HepG2 (cell line): ENCODE measurements at regions not wholly inside any gene's neighbourhood (a gene's known extent, or its start where the extent isn't known, plus 50 kb on each side); places are given as distances from the start of the nearest gene placed in this dataset.
A peak's percentile ranks its signal among the peaks of the same experiment; 100 is the strongest.

ENCODE experiments used
- ATM ChIP-seq: fragments of 450-650 bp; IDR thresholded peaks from 2 replicates; pipeline ENCODE4 v1.7.1; 2017; ENCODE audit warnings: mild to moderate bottlenecking, borderline replicate concordance
- BHLHE40 ChIP-seq: IDR thresholded peaks from 2 replicates; pipeline ENCODE4 v1.6.1; 2011; ENCODE audit warnings: low read length, improper control_type of control experiment
- CCDC6 ChIP-seq: sonication (generic); formaldehyde crosslinking; IDR thresholded peaks from 2 replicates; pipeline ENCODE4 v1.8.1; 2022; ENCODE audit warnings: mild to moderate bottlenecking, missing genetic modification reagents, moderate library complexity
- CENPBD1 ChIP-seq: sonication (generic); formaldehyde crosslinking; IDR thresholded peaks from 2 replicates; pipeline ENCODE4 v1.8.0; 2022; ENCODE audit warnings: missing genetic modification reagents, low read depth, mild to moderate bottlenecking, borderline replicate concordance
- ELF4 ChIP-seq: sonication (generic); formaldehyde crosslinking; IDR thresholded peaks from 2 replicates; pipeline ENCODE4 v1.5.0; 2020; ENCODE audit warnings: missing genetic modification reagents, mild to moderate bottlenecking, moderate library complexity, borderline replicate concordance
- HDAC2 ChIP-seq: sonication (generic); formaldehyde crosslinking; IDR thresholded peaks from 2 replicates; pipeline ENCODE4 v1.4.0; 2020; ENCODE audit warnings: missing genetic modification reagents
- HNRNPUL1 ChIP-seq: fragments of 200-400 bp; formaldehyde crosslinking; IDR thresholded peaks from 2 replicates; pipeline ENCODE4 v1.6.1; 2017; ENCODE audit warnings: low read depth, mild to moderate bottlenecking, low read length, moderate library complexity
- PAX8 ChIP-seq: sonication (generic); formaldehyde crosslinking; IDR thresholded peaks from 2 replicates; pipeline ENCODE4 v1.8.0; 2022; ENCODE audit warnings: mild to moderate bottlenecking, missing genetic modification reagents, borderline replicate concordance
- PHF21A ChIP-seq: sonication (generic); formaldehyde crosslinking; IDR thresholded peaks from 2 replicates; pipeline ENCODE4 v1.5.0; 2020; ENCODE audit warnings: mild to moderate bottlenecking, missing genetic modification reagents
- RARG ChIP-seq: sonication (generic); formaldehyde crosslinking; IDR thresholded peaks from 2 replicates; pipeline ENCODE4 v1.4.0; 2020; ENCODE audit warnings: low read depth, mild to moderate bottlenecking, missing genetic modification reagents
- SNAPC2 ChIP-seq: sonication (generic); formaldehyde crosslinking; IDR thresholded peaks from 2 replicates; pipeline ENCODE4 v1.8.1; 2022; ENCODE audit warnings: mild to moderate bottlenecking, missing genetic modification reagents
- ZBTB34 ChIP-seq: sonication (generic); formaldehyde crosslinking; IDR thresholded peaks from 2 replicates; pipeline ENCODE4 v1.8.0; 2022; ENCODE audit warnings: mild to moderate bottlenecking, missing genetic modification reagents
- ZBTB37 ChIP-seq: sonication (generic); formaldehyde crosslinking; IDR thresholded peaks from 2 replicates; pipeline ENCODE4 v1.4.0; 2020; ENCODE audit warnings: mild to moderate bottlenecking, missing genetic modification reagents
- ZBTB46 ChIP-seq: sonication (generic); formaldehyde crosslinking; IDR thresholded peaks from 2 replicates; pipeline ENCODE4 v1.4.0; 2020; ENCODE audit warnings: mild to moderate bottlenecking, missing genetic modification reagents, borderline replicate concordance
- ZMYM2 ChIP-seq: sonication (generic); formaldehyde crosslinking; IDR thresholded peaks from 2 replicates; pipeline ENCODE4 v1.8.0; 2022; ENCODE audit warnings: mild to moderate bottlenecking, missing genetic modification reagents
- ZNF430 ChIP-seq: sonication (generic); formaldehyde crosslinking; IDR thresholded peaks from 2 replicates; pipeline ENCODE4 v1.9.0; 2021; ENCODE audit warnings: mild to moderate bottlenecking, missing genetic modification reagents
- ZNF549 ChIP-seq: sonication (generic); formaldehyde crosslinking; IDR thresholded peaks from 2 replicates; pipeline ENCODE4 v1.5.0; 2020; ENCODE audit warnings: missing genetic modification reagents
- ZNF703 ChIP-seq: sonication (generic); formaldehyde crosslinking; IDR thresholded peaks from 2 replicates; pipeline ENCODE4 v1.5.1; 2020; ENCODE audit warnings: missing genetic modification reagents, mild to moderate bottlenecking, moderate library complexity, borderline replicate concordance
- ZNF724P ChIP-seq: sonication (generic); formaldehyde crosslinking; IDR thresholded peaks from 2 replicates; pipeline ENCODE4 v1.8.0; 2022; ENCODE audit warnings: missing genetic modification reagents, borderline replicate concordance
- TF ChIP-seq, protein P1 (sequence below): fragments of 450-650 bp; IDR thresholded peaks from 2 replicates; pipeline ENCODE4 v1.6.1; 2016
- TF ChIP-seq, protein P2 (sequence below): sonication (generic); formaldehyde crosslinking; IDR thresholded peaks from 2 replicates; pipeline ENCODE4 v1.4.0; 2020; ENCODE audit warnings: mild to moderate bottlenecking, low read depth, missing genetic modification reagents

- TF ChIP-seq, protein P1, sequence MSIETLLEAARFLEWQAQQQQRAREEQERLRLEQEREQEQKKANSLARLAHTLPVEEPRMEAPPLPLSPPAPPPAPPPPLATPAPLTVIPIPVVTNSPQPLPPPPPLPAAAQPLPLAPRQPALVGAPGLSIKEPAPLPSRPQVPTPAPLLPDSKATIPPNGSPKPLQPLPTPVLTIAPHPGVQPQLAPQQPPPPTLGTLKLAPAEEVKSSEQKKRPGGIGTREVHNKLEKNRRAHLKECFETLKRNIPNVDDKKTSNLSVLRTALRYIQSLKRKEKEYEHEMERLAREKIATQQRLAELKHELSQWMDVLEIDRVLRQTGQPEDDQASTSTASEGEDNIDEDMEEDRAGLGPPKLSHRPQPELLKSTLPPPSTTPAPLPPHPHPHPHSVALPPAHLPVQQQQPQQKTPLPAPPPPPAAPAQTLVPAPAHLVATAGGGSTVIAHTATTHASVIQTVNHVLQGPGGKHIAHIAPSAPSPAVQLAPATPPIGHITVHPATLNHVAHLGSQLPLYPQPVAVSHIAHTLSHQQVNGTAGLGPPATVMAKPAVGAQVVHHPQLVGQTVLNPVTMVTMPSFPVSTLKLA = peak; percentile 71; the same call in 1 of the 2 replicates
- TF ChIP-seq, protein P2, sequence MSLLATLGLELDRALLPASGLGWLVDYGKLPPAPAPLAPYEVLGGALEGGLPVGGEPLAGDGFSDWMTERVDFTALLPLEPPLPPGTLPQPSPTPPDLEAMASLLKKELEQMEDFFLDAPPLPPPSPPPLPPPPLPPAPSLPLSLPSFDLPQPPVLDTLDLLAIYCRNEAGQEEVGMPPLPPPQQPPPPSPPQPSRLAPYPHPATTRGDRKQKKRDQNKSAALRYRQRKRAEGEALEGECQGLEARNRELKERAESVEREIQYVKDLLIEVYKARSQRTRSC = 0 out of 2 replicates have a peak, but pooled peaks have one; percentile 50
- TF ChIP-seq SNAPC2 (CRISPR knock-in tag) = peak; percentile 71; the same call in 1 of the 2 replicates
- no peak for TF ChIP-seq PAX8 (CRISPR knock-in tag)
- TF ChIP-seq CCDC6 = peak; percentile 80; the same call in 1 of the 2 replicates
- peak; percentile 20; the same call in 1 of the 2 replicates for TF ChIP-seq RARG (CRISPR knock-in tag)
- peak; percentile 21; the same call in 1 of the 2 replicates for TF ChIP-seq ZBTB34 (CRISPR knock-in tag)
- TF ChIP-seq PHF21A (CRISPR knock-in tag) = no peak; the same call in 1 of the 2 replicates
- TF ChIP-seq ZNF703 (CRISPR knock-in tag) = no peak
- no peak for TF ChIP-seq ZBTB46 (CRISPR knock-in tag)
- peak; percentile 39; the same call in 1 of the 2 replicates for TF ChIP-seq HDAC2 (CRISPR knock-in tag)
- no peak for TF ChIP-seq ATM
- TF ChIP-seq CENPBD1 = no peak
- no peak for TF ChIP-seq HNRNPUL1
- TF ChIP-seq ZBTB37 (CRISPR knock-in tag) = no peak
- TF ChIP-seq ZNF724P (CRISPR knock-in tag) = 0 out of 2 replicates have a peak, but pooled peaks have one; percentile 25
- TF ChIP-seq BHLHE40 = 0 out of 2 replicates have a peak, but pooled peaks have one; percentile 26
- TF ChIP-seq ZMYM2 = no peak
- no peak for TF ChIP-seq ZNF549
- TF ChIP-seq ZNF430 (CRISPR knock-in tag) = no peak
- TF ChIP-seq ELF4 (CRISPR knock-in tag) = no peak
Measured at GRCh38 chr6:37102299-37103168, 67.4 kb upstream of the PIM1 start (continued).
